ENCODE measurements at regions not wholly inside any gene's neighbourhood (a gene's known extent, or its start where the extent isn't known, plus 50 kb on each side); places are given as distances from the start of the nearest gene placed in this dataset.

GRCh38 chr16:26526633-26527032, 540.1 kb upstream of the C16orf82 start:
- no peaks in the 10 kb centered on the region for H3K9me3 ChIP-seq
- H3K4me1 ChIP-seq = no peaks in the 10 kb centered on the region
- peaks cover 0 to 12% (median 0%) of the 10 kb centered on the region in 9 donors for H3K27me3 ChIP-seq
- H3K4me3 ChIP-seq = no peak overlapping the region
- H3K27ac ChIP-seq = no peak overlapping the region
- TF ChIP-seq CTCF (IDR thresholded peaks at IDR 0.05) (no peak), POLR2A (IDR thresholded peaks at IDR 0.05) (no peak)
- 55 to 71% (median 58%) methylated on average over 1 of the region's 1 CpG for WGBS, 4 donors
- intact Hi-C loops (cut with DNase I) = no loop called here
- ATAC-seq = no peak
- no peaks in the 10 kb centered on the region for H3K36me3 ChIP-seq
- DNase-seq = no peak

GRCh38 chr16:26530584-26531289, 536.0 kb upstream of the C16orf82 start:
- no peak for DNase-seq

GRCh38 chr16:26531290-26531730, 535.4 kb upstream of the C16orf82 start:
- 56 to 68% (median 63%) methylated on average over 4 of the region's 4 CpGs for WGBS, 4 donors
- DNase-seq = no peak
- Histone ChIP-seq H3K4me3 (no peak overlapping the region), H3K27ac (no peak overlapping the region), H3K27me3 (peaks cover 0 to 7% (median 0%) of the 10 kb centered on the region in 9 donors), H3K4me1 (no peaks in the 10 kb centered on the region), H3K9me3 (peaks cover 0 to 3% (median 0%) of the 10 kb centered on the region in 12 donors), H3K36me3 (no peaks in the 10 kb centered on the region)
- no peak for ATAC-seq
- TF ChIP-seq CTCF (IDR thresholded peaks at IDR 0.05) = no peak
- TF ChIP-seq POLR2A (IDR thresholded peaks at IDR 0.05) = no peak
- intact Hi-C loops (cut with DNase I) = no loop called here

More at GRCh38 chr16:26530584-26531289, 536.0 kb upstream of the C16orf82 start:
- no peak for ATAC-seq
- WGBS, 4 donors = 47 to 55% (median 48%) methylated on average over 6 of the region's 6 CpGs
- intact Hi-C loops (cut with DNase I) = no loop called here
- no peaks in the 10 kb centered on the region for H3K36me3 ChIP-seq
- peaks cover 0 to 3% (median 0%) of the 10 kb centered on the region in 12 donors for H3K9me3 ChIP-seq
- H3K4me3 ChIP-seq = no peak overlapping the region
- no peak overlapping the region for H3K27ac ChIP-seq
- H3K4me1 ChIP-seq = no peaks in the 10 kb centered on the region
- H3K27me3 ChIP-seq = peaks cover 0 to 7% (median 0%) of the 10 kb centered on the region in 9 donors
- no peak for TF ChIP-seq POLR2A (IDR thresholded peaks at IDR 0.05)
- no peak for TF ChIP-seq CTCF (IDR thresholded peaks at IDR 0.05)

GRCh38 chr16:26532456-26532855, 534.3 kb upstream of the C16orf82 start:
- Histone ChIP-seq H3K27me3 (peaks cover 0 to 7% (median 0%) of the 10 kb centered on the region in 9 donors), H3K36me3 (no peaks in the 10 kb centered on the region), H3K4me3 (no peak overlapping the region), H3K4me1 (no peaks in the 10 kb centered on the region), H3K9me3 (peaks cover 0 to 3% (median 0%) of the 10 kb centered on the region in 12 donors), H3K27ac (no peak overlapping the region)
- ATAC-seq = no peak
- intact Hi-C loops (cut with DNase I) = no loop called here
- 84 to 96% (median 92%) methylated on average over 1 of the region's 1 CpG for WGBS, 4 donors
- DNase-seq = no peak
- TF ChIP-seq POLR2A (IDR thresholded peaks at IDR 0.05) (no peak), CTCF (IDR thresholded peaks at IDR 0.05) (no peak)

All from heart left ventricle (tissue), 16 donors.